OCI-LY1 (cell line): ENCODE measurements at regions not wholly inside any gene's neighbourhood (a gene's known extent, or its start where the extent isn't known, plus 50 kb on each side); places are given as distances from the start of the nearest gene placed in this dataset.

Source experiments
- H2AFZ ChIP-seq: fragments of 200-600 bp; sonication (generic), shearing (Covaris generic); 2 replicates; pipeline ENCODE4 v1.6.0; 2014; ENCODE audit warnings: antibody characterized with exemption, mild to moderate bottlenecking, low read length
- H3F3A ChIP-seq: fragments of 200-600 bp; sonication (generic), shearing (Covaris generic); 2 replicates; pipeline ENCODE4 v1.6.0; 2014; ENCODE audit warnings: mild to moderate bottlenecking, antibody characterized with exemption, low read length, moderate library complexity; ENCODE audit not compliant: insufficient read depth
- H3K27ac ChIP-seq: fragments of 200-600 bp; sonication (generic); 2 replicates; pipeline ENCODE4 v1.5.1; 2014; ENCODE audit warnings: low read length, mixed run types, mild to moderate bottlenecking, low read depth; ENCODE audit not compliant: poor library complexity, severe bottlenecking
- H3K27me3 ChIP-seq: fragments of 200-600 bp; sonication (generic); 2 replicates; pipeline ENCODE4 v1.6.0; 2014; ENCODE audit warnings: antibody characterized with exemption, mild to moderate bottlenecking, low read length, moderate library complexity; ENCODE audit not compliant: insufficient read depth
- H3K36me3 ChIP-seq: fragments of 200-600 bp; sonication (generic); 2 replicates; pipeline ENCODE4 v1.6.1; 2014; ENCODE audit warnings: mild to moderate bottlenecking, antibody characterized with exemption, low read length, moderate library complexity, mixed read lengths; ENCODE audit not compliant: insufficient read depth
- H3K4me1 ChIP-seq: fragments of 200-600 bp; sonication (generic); 2 replicates; pipeline ENCODE4 v1.5.1; 2014; ENCODE audit warnings: mild to moderate bottlenecking, low read length, moderate library complexity; ENCODE audit not compliant: insufficient read depth, severe bottlenecking
- H3K4me2 ChIP-seq: fragments of 200-600 bp; sonication (generic), shearing (Covaris generic); 2 replicates; pipeline ENCODE4 v1.6.1; 2014; ENCODE audit warnings: low read length
- H3K4me3 ChIP-seq: fragments of 200-600 bp; sonication (generic); 2 replicates; pipeline ENCODE4 v1.5.1; 2014; ENCODE audit warnings: low read length, low read depth, mild to moderate bottlenecking, mixed read lengths; ENCODE audit not compliant: poor library complexity, severe bottlenecking
- H3K79me2 ChIP-seq: fragments of 200-600 bp; shearing (Covaris generic); 2 replicates; pipeline ENCODE4 v1.6.1; 2016; ENCODE audit warnings: mixed run types, low read length, mixed read lengths; ENCODE audit not compliant: insufficient read depth
- H3K9ac ChIP-seq: fragments of 200-600 bp; sonication (generic), shearing (Covaris generic); 2 replicates; pipeline ENCODE4 v1.6.1; 2014; ENCODE audit warnings: mild to moderate bottlenecking, low read length, mixed read lengths
- H3K9me2 ChIP-seq: fragments of 200-600 bp; sonication (generic), shearing (Covaris generic); 2 replicates; pipeline ENCODE4 v1.6.1; 2014; ENCODE audit warnings: low read depth, mild to moderate bottlenecking, low read length, mixed read lengths
- H3K9me3 ChIP-seq: fragments of 200-600 bp; shearing (Covaris generic); 2 replicates; pipeline ENCODE4 v1.6.1; 2014; ENCODE audit warnings: low read length, mixed read lengths
- H4K20me1 ChIP-seq: fragments of 200-600 bp; sonication (generic), shearing (Covaris generic); 2 replicates; pipeline ENCODE4 v1.6.0; 2016; ENCODE audit warnings: mild to moderate bottlenecking, low read length; ENCODE audit not compliant: insufficient read depth
- CTCF ChIP-seq: fragments of 200-600 bp; sonication (generic), shearing (Covaris generic); IDR thresholded peaks from 2 replicates; pipeline ENCODE4 v1.5.1; 2017; ENCODE audit warnings: mild to moderate bottlenecking, antibody characterized with exemption, low read length, moderate library complexity, mixed read lengths
- EZH2 ChIP-seq: fragments of 200-600 bp; sonication (generic), shearing (Covaris generic); IDR thresholded peaks from 2 replicates; pipeline ENCODE4 v1.8.0; 2017; ENCODE audit warnings: borderline replicate concordance, mixed run types, mild to moderate bottlenecking, antibody characterized with exemption, low read length, moderate library complexity, mixed read lengths

- Histone ChIP-seq H3K4me1 (no peaks in the 10 kb centered on the region), H3K9me3 (no peaks in the 10 kb centered on the region), H4K20me1 (no peaks in the 10 kb centered on the region), H3K4me2 (no peak overlapping the region), H3K4me3 (no peak overlapping the region), H3F3A (no peaks in the 10 kb centered on the region), H3K27ac (no peak overlapping the region), H3K9ac (no peak overlapping the region), H2AFZ (no peak overlapping the region), H3K27me3 (no peaks in the 10 kb centered on the region), H3K36me3 (no peaks in the 10 kb centered on the region), H3K9me2 (no peaks in the 10 kb centered on the region), H3K79me2 (no peaks in the 10 kb centered on the region)
- TF ChIP-seq EZH2: no peak
- no peak for TF ChIP-seq CTCF
Measured at GRCh38 chr3:159856590-159857104, 132.0 kb upstream of the IL12A start.

- no peak overlapping the region for H3K27ac ChIP-seq
- H3K4me3 ChIP-seq: no peak overlapping the region
- no peak overlapping the region for H2AFZ ChIP-seq
- no peaks in the 10 kb centered on the region for H3K4me1 ChIP-seq
- no peaks in the 10 kb centered on the region for H3K79me2 ChIP-seq
- H3K4me2 ChIP-seq: no peak overlapping the region
- H3K27me3 ChIP-seq: no peaks in the 10 kb centered on the region
- H3F3A ChIP-seq: no peaks in the 10 kb centered on the region
- no peaks in the 10 kb centered on the region for H4K20me1 ChIP-seq
- H3K9me2 ChIP-seq: no peaks in the 10 kb centered on the region
- no peaks in the 10 kb centered on the region for H3K36me3 ChIP-seq
- H3K9ac ChIP-seq: no peak overlapping the region
- TF ChIP-seq EZH2 (no peak), CTCF (no peak)
- no peaks in the 10 kb centered on the region for H3K9me3 ChIP-seq
Measured at GRCh38 chr3:159857840-159858239, 130.8 kb upstream of the IL12A start.

- H3K36me3 ChIP-seq: no peaks in the 10 kb centered on the region
- no peak overlapping the region for H3K9ac ChIP-seq
- no peaks in the 10 kb centered on the region for H3K9me3 ChIP-seq
- no peaks in the 10 kb centered on the region for H3K4me1 ChIP-seq
- no peak overlapping the region for H3K4me2 ChIP-seq
- no peaks in the 10 kb centered on the region for H3K9me2 ChIP-seq
- TF ChIP-seq EZH2: no peak
- no peak for TF ChIP-seq CTCF
- H2AFZ ChIP-seq: no peak overlapping the region
- no peak overlapping the region for H3K27ac ChIP-seq
- no peaks in the 10 kb centered on the region for H4K20me1 ChIP-seq
- H3F3A ChIP-seq: no peaks in the 10 kb centered on the region
- H3K4me3 ChIP-seq: no peak overlapping the region
- no peaks in the 10 kb centered on the region for H3K79me2 ChIP-seq
- H3K27me3 ChIP-seq: no peaks in the 10 kb centered on the region
Measured at GRCh38 chr3:159858650-159859049, 130.0 kb upstream of the IL12A start.
